ENCODE measurements at regions not wholly inside any gene's neighbourhood (a gene's known extent, or its start where the extent isn't known, plus 50 kb on each side); places are given as distances from the start of the nearest gene placed in this dataset. TPM values are rescaled to one million over a fixed set of nuclear protein-coding genes. Genes with fewer than 3 reads are reported as not detected.
"Not testable (repeated sequence)": the region's sequence is repeated elsewhere in the genome, so short reads cannot be mapped to it uniquely, and the experiment has no call there.

DNA sequence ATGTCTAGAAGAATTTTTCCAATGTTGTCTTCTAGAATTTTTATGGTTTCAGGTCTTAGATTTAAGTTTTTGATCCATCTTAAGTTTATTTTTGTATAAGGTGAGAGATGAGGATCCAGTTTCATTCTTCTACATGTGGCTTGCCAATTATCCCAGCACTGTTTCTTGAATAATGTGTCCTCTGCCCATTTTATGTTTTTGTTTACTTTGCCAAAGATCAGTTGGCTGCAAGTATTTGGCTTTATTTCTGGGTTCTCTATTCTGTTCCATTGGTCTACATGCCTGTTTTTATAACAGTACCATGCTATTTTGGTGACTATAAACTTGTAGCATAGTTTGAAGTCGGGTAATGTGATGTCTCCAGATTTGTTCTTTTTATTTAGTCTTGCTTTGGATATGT is 78.2 kb upstream of the PTPN13 start:
- DNase-seq (ENCODE audit: low spot score); intact Hi-C loops (cut with DNase I): not testable (repeated sequence)

DNA sequence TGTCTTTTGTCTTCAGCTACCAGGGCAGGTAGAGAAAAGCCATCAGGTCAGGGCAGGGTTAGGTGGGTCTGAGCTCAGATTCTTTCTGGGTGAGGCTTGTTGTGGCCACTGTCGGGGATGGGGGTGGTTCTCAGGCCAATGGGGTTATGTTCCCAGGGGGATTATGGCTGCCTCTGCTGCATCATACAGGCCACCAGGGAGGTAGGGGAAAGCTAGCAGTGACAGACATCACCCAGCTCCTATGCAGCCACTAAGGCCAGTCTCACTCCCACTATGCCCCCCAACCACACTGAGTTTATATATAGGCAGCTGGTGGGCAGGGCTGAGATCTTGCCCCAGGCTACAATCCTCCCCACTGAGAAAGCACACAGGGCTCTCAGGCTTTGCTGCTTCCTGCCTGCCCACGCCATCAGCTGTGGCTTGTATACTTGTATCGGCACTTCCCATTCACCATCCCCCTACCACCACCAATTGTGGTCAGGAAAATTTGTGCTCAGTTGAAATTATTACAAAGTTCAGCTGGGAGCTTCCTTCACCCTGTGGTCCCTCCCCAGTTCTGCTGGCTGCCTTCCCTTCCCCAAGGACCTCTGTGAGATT is 72.6 kb upstream of the PTPN13 start:
- DNase-seq (ENCODE audit: low spot score) = no peak
- intact Hi-C loops (cut with DNase I) = no loop called here

DNA sequence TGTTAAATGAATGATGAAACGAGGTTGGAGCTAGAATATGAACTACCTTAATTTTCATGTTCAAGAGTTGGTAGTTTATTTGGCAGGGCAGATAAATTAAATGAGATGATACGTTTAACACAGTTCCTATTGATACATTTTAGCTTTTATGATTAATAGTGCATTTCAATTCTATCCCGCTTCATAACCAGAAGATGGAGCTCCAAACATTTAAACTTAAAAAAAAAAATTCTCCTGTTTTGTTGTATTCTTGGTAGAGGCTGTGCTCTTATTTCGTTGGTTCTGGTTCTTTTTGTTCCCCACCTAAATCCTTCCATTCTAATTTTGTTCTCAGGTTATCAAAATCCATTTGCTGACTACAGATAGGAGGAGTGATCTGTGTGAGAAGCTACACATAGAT is 71.8 kb upstream of the PTPN13 start:
- intact Hi-C loops (cut with DNase I) = no loop called here
- no peak for DNase-seq (ENCODE audit: low spot score)

DNA sequence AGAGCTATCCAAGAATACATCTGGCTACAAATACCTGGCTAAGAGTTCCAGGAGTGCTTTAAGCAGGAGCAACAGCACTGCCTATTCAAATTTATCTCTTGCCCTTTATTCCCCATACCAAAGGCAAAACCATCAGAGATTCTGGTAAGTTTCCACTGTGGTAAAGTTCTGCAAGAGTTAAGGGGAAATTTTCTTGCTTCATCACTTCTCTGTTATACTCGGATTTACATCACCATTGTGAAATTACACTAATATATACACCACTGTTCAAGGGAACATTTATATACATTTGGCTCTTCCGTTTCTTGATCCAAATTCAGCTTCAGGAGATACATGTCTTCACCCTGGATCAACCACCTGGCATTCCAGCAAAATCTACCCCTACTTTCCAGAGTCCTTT is 70.8 kb upstream of the PTPN13 start:
- DNase-seq (ENCODE audit: low spot score) = no peak
- intact Hi-C loops (cut with DNase I) = no loop called here

DNA sequence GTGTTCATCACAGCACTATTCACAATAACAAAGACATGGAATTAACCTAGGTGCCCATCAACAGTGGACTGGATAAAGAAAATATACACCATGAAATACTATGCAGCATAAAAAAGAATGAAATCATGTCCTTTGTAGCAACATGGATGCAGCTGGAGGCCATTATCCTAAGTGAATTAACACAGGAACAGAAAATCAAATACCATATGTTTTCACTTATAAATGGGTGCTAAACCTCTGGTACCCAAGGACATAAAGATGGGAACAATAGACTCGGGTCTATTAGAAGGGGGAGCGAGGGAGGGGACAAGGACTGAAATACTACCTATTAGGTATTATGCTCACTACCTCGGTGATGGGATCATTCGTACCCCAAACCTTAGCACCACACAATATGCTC is 66.4 kb upstream of the PTPN13 start:
- DNase-seq (ENCODE audit: low spot score); intact Hi-C loops (cut with DNase I): not testable (repeated sequence)

DNA sequence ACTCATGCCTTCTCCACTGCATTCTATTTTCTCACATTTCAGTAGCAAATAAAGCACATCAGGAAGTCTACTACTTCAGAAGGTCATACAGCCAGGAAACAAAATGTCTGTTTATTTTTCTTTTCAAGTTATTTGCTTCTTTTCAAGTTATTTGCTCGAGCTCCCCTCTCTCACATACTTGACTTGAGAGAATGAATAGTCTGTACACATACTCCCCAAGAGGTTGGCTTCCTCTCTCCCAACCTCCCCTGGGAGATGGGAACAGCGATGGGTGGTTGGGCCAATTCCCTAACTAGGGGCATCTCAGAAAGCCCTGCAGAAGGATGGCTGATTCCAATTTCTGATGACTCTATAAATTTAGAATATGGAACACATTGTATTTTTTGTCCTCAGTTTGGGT is 64.7 kb upstream of the PTPN13 start:
- intact Hi-C loops (cut with DNase I) = no loop called here
- no peak for DNase-seq (ENCODE audit: low spot score)

DNA sequence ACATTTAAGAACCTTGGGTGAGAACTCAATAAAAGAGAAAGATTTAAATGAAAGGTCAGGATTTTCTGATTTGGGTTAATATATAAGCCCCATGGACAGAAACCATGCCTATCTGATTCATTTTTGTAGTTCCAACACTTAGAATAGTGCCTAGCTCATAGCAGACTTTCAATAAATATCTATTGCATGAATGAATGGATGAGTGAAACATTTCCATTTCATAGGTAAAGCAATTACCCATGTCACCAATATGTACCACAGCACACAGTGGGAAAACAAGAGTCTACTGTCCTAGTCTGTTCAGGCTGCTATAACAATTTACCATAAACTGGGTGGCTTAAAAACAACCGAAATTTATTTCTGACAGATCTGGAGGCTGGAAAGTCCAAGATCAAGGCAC is 63.9 kb upstream of the PTPN13 start:
- intact Hi-C loops (cut with DNase I) = no loop called here

DNA sequence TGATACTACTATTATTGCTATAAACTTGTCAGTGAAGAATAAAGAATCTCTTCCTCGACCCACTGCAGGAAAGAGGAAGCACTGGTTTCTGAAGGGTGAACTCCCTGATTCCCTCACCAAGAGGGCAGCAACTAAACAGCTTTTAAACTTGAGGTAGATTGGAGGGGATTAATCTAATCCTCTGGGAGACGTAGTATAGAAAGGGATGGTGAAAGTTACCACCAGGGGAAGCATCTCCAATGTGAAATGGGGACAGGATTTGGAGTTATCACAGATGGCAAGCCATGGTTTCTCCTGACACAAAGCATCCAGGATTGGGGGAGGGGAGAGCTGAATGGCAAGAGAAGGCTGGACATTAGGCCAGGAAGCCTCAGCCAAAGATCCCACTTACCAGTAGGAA is 62.7 kb upstream of the PTPN13 start:
- DNase-seq (ENCODE audit: low spot score) = no peak
- intact Hi-C loops (cut with DNase I) = no loop called here

More for the DNA sequence above, 63.9 kb upstream of the PTPN13 start:
- DNase-seq (ENCODE audit: low spot score) = no peak

DNA sequence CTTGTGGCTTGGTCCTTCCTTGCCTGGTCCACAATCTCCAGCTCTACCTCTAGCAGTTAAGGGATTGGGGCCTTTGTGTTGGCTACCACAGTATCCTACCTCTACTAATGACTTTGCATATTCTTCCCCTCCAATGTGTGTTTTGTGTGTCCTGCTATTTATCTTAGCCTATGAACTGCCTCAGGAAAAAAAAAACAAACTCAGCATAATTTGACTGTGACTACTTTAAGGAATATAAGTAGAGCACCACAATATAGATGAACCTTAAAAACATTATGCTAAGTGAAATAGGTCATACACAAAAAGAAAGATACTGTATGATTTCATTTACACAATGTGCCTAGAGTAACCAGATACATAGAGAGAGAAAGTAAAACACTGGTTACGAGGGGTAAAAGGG is 61.3 kb upstream of the PTPN13 start:
- no peak for DNase-seq (ENCODE audit: low spot score)
- intact Hi-C loops (cut with DNase I) = no loop called here

DNA sequence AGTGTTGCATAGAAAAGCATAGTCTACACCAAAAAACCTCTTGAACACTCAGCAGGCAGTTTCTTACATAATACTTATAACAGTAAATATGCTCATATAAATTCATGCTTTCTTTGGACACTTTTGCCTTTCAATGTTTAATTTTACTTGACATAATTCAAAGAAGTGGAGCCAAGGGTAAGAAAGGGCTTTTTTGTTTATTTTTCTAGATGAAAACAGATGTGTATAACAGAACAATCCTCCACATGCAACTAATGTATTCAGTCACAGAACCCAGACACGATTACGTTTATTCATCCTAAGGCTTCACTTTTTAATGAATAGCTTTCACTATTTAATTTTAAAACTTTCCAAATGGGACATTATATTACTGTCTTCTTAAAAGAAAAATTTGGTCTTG is 58.0 kb upstream of the PTPN13 start:
- DNase-seq (ENCODE audit: low spot score) = no peak
- intact Hi-C loops (cut with DNase I) = no loop called here

DNA sequence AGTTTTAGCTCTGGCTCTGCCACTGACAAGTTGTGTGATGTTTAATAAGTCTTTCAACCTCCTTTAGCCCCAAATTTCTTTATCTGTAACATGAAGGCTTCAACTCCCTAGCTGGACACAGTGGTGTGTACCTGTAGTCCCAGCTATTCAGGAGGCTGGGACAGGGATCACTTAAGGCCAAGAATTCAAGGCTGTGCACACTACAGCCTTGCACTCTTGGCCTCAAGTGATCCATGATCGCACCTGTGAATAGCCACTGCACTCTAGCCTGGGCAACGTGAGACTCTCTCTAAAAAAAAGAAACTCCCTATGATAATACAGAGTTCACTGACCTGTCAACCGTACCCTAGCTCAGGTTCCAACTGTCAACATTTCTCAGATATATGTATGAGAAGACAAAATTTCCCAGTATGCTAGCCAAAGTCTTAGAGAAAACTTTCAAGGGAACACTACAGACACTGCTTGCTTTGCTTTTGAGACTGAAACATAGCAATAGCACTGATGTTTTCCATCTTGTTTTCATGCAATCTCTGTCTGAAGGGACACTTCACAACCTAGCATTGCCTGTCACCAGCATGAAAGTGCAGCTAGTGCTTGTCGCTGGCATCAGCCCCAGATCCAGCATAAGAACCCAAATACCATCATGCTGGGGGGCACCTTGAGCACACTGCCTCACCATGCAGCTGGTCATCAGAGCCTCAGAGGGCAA is 51.6 kb upstream of the PTPN13 start:
- intact Hi-C loops (cut with DNase I) = loop anchor here (5.0 kb wide), 1 partner anchor 50 kb away; the partner anchor contains the start of gene PTPN13
- no peak for DNase-seq (ENCODE audit: low spot score)

DNA sequence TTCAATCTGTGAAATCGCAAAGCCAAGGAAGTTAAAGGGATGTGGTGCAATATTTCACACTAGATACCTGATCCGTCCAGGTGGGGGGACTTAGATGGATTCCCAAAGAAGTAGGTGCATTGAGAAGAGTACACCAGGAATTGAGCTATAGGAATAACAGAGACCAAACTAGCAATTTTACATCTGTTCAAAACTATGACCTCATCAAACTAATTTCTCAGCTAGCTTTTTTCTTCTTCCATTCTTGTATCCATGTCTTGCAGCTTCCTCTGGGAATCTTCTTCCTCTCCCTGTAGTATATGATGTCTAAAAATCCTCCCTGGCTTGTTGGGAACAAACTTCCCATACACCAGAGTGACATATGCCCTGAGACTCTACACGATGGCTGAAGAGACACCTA is 51.0 kb upstream of the PTPN13 start:
- intact Hi-C loops (cut with DNase I) = loop anchor here (5.0 kb wide), 1 partner anchor 49 kb away; the partner anchor contains the start of gene PTPN13
- no peak for DNase-seq (ENCODE audit: low spot score)

DNA sequence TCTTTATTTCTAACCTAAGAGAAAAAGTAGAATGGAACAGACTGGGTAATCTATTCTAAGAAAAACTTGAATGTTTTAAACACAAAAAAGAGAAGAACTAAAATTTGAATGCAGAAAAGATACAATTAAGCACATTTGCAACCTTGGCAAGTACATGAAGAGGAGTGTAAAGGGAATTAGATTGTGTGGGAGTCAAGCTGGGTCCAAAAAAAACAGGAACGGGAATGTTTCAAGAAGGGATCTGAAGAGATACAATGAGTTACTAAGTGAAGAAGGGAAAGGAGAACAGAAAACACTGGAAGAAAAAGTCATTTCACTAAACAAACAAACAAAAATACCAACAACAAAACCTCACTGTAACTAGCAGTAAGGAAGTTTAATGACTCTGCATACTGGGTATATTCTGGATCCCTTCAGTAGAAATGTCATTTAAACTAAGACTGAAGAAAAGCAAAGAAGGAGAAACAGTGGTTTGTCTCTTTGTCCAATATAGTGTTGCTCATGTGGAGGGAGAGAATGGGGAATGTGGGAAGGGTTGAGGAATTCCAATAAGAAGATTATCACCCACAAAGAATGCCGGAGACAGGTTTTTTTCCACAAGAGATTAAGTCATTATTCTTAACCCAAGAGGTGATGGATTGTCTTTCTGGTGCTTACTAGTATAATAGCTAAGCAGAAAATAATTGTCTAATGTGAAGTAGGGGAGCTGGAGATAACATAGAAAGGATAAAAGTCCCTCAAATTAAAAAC is 50.4 kb upstream of the PTPN13 start:
- DNase-seq (ENCODE audit: low spot score) = no peak
- intact Hi-C loops (cut with DNase I) = loop anchor here (5.0 kb wide), 1 partner anchor 49 kb away; the partner anchor contains the start of gene PTPN13

DNA sequence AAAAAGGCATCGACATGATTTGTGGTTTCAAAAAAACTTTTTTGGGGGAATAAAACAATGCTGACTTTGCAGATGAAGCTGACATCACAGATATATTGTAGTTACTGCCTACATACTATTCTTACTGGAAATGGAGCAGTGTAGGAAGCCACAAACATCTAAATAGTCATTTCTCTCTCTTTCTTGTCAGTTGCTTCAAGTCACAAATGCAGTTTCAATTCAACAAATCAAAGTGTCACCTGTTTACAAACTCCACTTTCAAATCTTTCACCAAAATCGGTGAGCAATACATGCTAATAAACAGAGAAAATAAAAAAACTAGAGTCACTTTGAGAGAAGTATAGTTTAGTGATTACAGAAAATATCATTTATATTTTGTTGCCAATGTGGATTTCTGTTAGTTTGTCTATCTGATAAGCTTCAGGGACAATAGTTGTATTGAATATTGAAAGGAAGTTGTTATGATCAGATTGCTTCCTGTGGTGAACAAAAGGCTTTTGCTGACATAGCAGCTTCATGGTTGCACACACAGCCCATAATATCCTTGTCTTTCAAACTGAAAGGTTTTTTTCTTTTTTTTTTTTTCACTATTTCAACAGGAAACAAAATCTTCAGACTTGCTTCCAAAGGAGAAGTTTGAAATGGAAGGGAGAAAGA is 49.7 kb upstream of the PTPN13 start:
- intact Hi-C loops (cut with DNase I) = loop anchor here (5.0 kb wide), 1 partner anchor 48 kb away; the partner anchor contains the start of gene PTPN13

More for the DNA sequence above, 49.7 kb upstream of the PTPN13 start:
- DNase-seq (ENCODE audit: low spot score) = no peak

Small RNA genes lying in the stretch of these regions (microRNA-seq; reads per million reads assigned to microRNA genes)
- gene MIR4452 = not detected

Measured in cardiac septum (tissue), 1 donor.